ENCODE measurements at regions not wholly inside any gene's neighbourhood (a gene's known extent, or its start where the extent isn't known, plus 50 kb on each side); places are given as distances from the start of the nearest gene placed in this dataset.

GRCh38 chr2:203606051-203606450, 71.0 kb upstream of the RAPH1 start:
- TF ChIP-seq GABPA (IDR thresholded peaks at IDR 0.05; ENCODE audit: low read depth) (no peak), CTCF (IDR thresholded peaks at IDR 0.05 in 2 of 3, conservative IDR thresholded peaks at IDR 0.05 in 1 of 3; ENCODE audit: control insufficient read depth in 2 of 3, extremely low read depth in 1 of 3, insufficient read depth in 1 of 3, low read depth in 3 of 3, low read length in 3 of 3) (no peak), STAT1 (conservative IDR thresholded peaks at IDR 0.05) (no peak), TAF1 (IDR thresholded peaks at IDR 0.05; ENCODE audit: borderline replicate concordance, low read depth, low read length) (no peak), ATF7 (IDR thresholded peaks at IDR 0.05; ENCODE audit: low read depth) (no peak), EP300 (IDR thresholded peaks at IDR 0.05; ENCODE audit: borderline replicate concordance in 1 of 2, control insufficient read depth in 1 of 2, low read depth in 2 of 2, low read length in 2 of 2) (no peak), ETV6 (conservative IDR thresholded peaks at IDR 0.05 in 1 of 2, IDR thresholded peaks at IDR 0.05 in 1 of 2; ENCODE audit: borderline replicate concordance in 1 of 2, low read depth in 1 of 2) (no peak)
- TF ChIP-seq, protein P1, sequence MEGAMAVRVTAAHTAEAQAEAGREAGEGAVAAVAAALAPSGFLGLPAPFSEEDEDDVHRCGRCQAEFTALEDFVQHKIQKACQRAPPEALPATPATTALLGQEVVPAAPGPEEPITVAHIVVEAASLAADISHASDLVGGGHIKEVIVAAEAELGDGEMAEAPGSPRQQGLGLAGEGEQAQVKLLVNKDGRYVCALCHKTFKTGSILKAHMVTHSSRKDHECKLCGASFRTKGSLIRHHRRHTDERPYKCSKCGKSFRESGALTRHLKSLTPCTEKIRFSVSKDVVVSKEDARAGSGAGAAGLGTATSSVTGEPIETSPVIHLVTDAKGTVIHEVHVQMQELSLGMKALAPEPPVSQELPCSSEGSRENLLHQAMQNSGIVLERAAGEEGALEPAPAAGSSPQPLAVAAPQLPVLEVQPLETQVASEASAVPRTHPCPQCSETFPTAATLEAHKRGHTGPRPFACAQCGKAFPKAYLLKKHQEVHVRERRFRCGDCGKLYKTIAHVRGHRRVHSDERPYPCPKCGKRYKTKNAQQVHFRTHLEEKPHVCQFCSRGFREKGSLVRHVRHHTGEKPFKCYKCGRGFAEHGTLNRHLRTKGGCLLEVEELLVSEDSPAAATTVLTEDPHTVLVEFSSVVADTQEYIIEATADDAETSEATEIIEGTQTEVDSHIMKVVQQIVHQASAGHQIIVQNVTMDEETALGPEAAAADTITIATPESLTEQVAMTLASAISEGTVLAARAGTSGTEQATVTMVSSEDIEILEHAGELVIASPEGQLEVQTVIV (IDR thresholded peaks at IDR 0.05; ENCODE audit: borderline replicate concordance, partially characterized antibody) = no peak

All from GM12878 (cell line).